ENCODE measurements at regions not wholly inside any gene's neighbourhood (a gene's known extent, or its start where the extent isn't known, plus 50 kb on each side); places are given as distances from the start of the nearest gene placed in this dataset.
A peak's percentile ranks its signal among the peaks of the same experiment; 100 is the strongest.

- TF ChIP-seq IRF2 (CRISPR knock-in tag; IDR thresholded peaks at IDR 0.05; ENCODE audit: borderline replicate concordance, low read depth): no peak
- peak; percentile 54; the same call in 1 of the 2 replicates for TF ChIP-seq FOXP4 (CRISPR knock-in tag; IDR thresholded peaks at IDR 0.05)
- TF ChIP-seq ZBTB21 (CRISPR knock-in tag; IDR thresholded peaks at IDR 0.05; ENCODE audit: borderline replicate concordance): no peak
- TF ChIP-seq, protein P1, sequence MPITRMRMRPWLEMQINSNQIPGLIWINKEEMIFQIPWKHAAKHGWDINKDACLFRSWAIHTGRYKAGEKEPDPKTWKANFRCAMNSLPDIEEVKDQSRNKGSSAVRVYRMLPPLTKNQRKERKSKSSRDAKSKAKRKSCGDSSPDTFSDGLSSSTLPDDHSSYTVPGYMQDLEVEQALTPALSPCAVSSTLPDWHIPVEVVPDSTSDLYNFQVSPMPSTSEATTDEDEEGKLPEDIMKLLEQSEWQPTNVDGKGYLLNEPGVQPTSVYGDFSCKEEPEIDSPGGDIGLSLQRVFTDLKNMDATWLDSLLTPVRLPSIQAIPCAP (CRISPR knock-in tag; IDR thresholded peaks at IDR 0.05): no peak
- no peak for TF ChIP-seq ZNF219 (CRISPR knock-in tag; IDR thresholded peaks at IDR 0.05; ENCODE audit: borderline replicate concordance)
- TF ChIP-seq ETV6 (CRISPR knock-in tag; IDR thresholded peaks at IDR 0.05): no peak; the same call in 1 of the 2 replicates
- no peak for TF ChIP-seq MXD4 (CRISPR knock-in tag; IDR thresholded peaks at IDR 0.05; ENCODE audit: borderline replicate concordance)
- TF ChIP-seq CREB1 (CRISPR knock-in tag; IDR thresholded peaks at IDR 0.05): no peak
- TF ChIP-seq ZNF232 (CRISPR knock-in tag; IDR thresholded peaks at IDR 0.05): 0 out of 2 replicates have a peak, but pooled peaks have one; percentile 45
- no peak for TF ChIP-seq ESRRA (CRISPR knock-in tag; IDR thresholded peaks at IDR 0.05; ENCODE audit: borderline replicate concordance)
- TF ChIP-seq CDX4 (CRISPR knock-in tag; IDR thresholded peaks at IDR 0.05; ENCODE audit: borderline replicate concordance): no peak
- TF ChIP-seq ZNF671 (CRISPR knock-in tag; IDR thresholded peaks at IDR 0.05): no peak
- TF ChIP-seq HMGA2 (CRISPR knock-in tag; IDR thresholded peaks at IDR 0.05): no peak
- TF ChIP-seq ERG (CRISPR knock-in tag; IDR thresholded peaks at IDR 0.05): no peak
- no peak for TF ChIP-seq JAZF1 (CRISPR knock-in tag; IDR thresholded peaks at IDR 0.05)
- TF ChIP-seq PRRX2 (CRISPR knock-in tag; IDR thresholded peaks at IDR 0.05): no peak
Measured at GRCh38 chr11:129279326-129280026, 87.4 kb upstream of the ARHGAP32 start (continued).

DNA sequence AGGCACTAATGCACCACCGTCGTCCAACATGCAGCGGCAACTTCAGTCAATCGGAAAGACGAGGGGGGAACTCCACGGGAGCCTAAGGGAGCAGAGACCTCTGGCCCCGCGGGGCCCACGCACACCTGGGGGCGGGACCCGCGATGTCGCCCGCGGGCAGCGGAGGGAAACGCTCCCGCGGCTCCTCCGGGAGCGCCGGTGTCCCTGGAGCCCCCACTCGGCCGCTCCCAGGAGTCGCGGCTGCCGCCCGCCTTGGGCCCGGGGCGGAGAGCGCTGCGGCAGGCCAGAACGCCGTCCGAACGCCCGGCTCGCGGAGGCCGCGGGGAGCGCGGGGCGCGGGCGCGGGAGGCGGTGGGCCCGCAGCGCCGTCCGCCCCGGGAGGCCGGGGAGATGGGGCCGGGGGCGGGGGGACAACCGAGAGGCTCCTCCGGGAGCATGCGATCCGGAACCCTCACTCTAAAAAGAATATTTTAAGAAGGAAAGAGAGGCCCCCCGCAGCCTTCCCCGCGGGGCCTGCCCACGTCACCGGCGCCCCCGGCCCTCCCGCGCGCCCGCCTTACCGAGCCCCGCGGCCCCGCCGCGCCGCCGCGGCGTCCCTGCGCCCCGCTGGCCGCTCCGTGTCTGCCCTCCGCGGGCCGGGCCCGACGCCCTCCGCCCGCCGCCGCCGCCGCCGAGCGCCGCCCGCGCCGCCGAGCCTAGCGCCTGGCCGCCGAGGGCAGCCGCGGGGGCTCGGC, 86.6 kb upstream of the ARHGAP32 start:
- H3K9me3 Mint-ChIP-seq: no peaks in the 10 kb centered on the region
- H3K27me3 Mint-ChIP-seq (ENCODE audit: low read depth): peaks cover 19% of the 10 kb centered on the region
- H3K27ac Mint-ChIP-seq: no peak overlapping the region
- no peaks in the 10 kb centered on the region for H3K36me3 Mint-ChIP-seq
- ChIA-PET CTCF (no interaction called here), POLR2A (no interaction called here)
- peaks cover 67% of the 10 kb centered on the region for H3K4me1 Mint-ChIP-seq
- DNase-seq (ENCODE audit: low spot score): peak; percentile 31
- no peak for TF ChIP-seq KAT7 (CRISPR knock-in tag; IDR thresholded peaks at IDR 0.05; ENCODE audit: borderline replicate concordance)
- TF ChIP-seq, protein P2, sequence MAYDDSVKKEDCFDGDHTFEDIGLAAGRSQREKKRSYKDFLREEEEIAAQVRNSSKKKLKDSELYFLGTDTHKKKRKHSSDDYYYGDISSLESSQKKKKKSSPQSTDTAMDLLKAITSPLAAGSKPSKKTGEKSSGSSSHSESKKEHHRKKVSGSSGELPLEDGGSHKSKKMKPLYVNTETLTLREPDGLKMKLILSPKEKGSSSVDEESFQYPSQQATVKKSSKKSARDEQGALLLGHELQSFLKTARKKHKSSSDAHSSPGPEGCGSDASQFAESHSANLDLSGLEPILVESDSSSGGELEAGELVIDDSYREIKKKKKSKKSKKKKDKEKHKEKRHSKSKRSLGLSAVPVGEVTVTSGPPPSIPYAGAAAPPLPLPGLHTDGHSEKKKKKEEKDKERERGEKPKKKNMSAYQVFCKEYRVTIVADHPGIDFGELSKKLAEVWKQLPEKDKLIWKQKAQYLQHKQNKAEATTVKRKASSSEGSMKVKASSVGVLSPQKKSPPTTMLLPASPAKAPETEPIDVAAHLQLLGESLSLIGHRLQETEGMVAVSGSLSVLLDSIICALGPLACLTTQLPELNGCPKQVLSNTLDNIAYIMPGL (CRISPR knock-in tag; IDR thresholded peaks at IDR 0.05): peak; percentile 40; the same call in 1 of the 2 replicates
- ATAC-seq: peak; percentile 9; the same call in 1 of the 2 replicates
- H3K4me3 Mint-ChIP-seq: peak overlapping the region; percentile 78
